Heart right ventricle (tissue), 16 donors: ENCODE measurements at regions not wholly inside any gene's neighbourhood (a gene's known extent, or its start where the extent isn't known, plus 50 kb on each side); places are given as distances from the start of the nearest gene placed in this dataset.
"Not testable (repeated sequence)": the region's sequence is repeated elsewhere in the genome, so short reads cannot be mapped to it uniquely, and the experiment has no call there.

Experiments used
- ATAC-seq, 8 donors: fragments of 200-7000 bp; cut with Tn5 transposase; one replicate each; pipeline ENCODE4 v1.9.1; 2020; ENCODE audit warnings: mild to moderate bottlenecking in 8 of 8, moderate library complexity in 8 of 8, moderate number of reproducible peaks in 1 of 8
- DNase-seq, 2 donors: peaks; one replicate each; pipeline ENCODE4 v3.0.0-alpha.2; 2020
- H3K27ac ChIP-seq, 10 donors: fragments of 200-600 bp; sonication (generic) in 2 of 10; one replicate each; pipeline versions ENCODE4 v1.5.0 to v1.8.0; 2020 to 2022; ENCODE audit warnings: mild to moderate bottlenecking in 3 of 10
- H3K27me3 ChIP-seq, 7 donors: fragments of 200-600 bp; one replicate each; pipeline ENCODE4 v1.8.0; 2021 to 2022; ENCODE audit warnings: mild to moderate bottlenecking in 2 of 7
- H3K36me3 ChIP-seq, 9 donors: fragments of 200-600 bp; sonication (generic) in 1 of 9; one replicate each; pipeline versions ENCODE4 v1.5.0 to v1.8.0; 2020 to 2022; ENCODE audit warnings: mild to moderate bottlenecking in 2 of 9
- H3K4me1 ChIP-seq, 9 donors: fragments of 200-600 bp; sonication (generic) in 1 of 9; one replicate each; pipeline versions ENCODE4 v1.5.0 to v1.8.0; 2020 to 2022; ENCODE audit warnings: mild to moderate bottlenecking in 4 of 9
- H3K4me3 ChIP-seq, 10 donors: fragments of 200-600 bp; sonication (generic) in 2 of 10; one replicate each; pipeline versions ENCODE4 v1.5.0 to v1.8.0; 2020 to 2022; ENCODE audit warnings: mild to moderate bottlenecking in 7 of 10, moderate library complexity in 2 of 10
- H3K9me3 ChIP-seq, 11 donors: fragments of 200-600 bp in 10 of 11; sonication (generic) in 2 of 11; one replicate each; pipeline versions ENCODE4 v1.5.0 to v1.8.0; 2013 to 2022; ENCODE audit warnings: mild to moderate bottlenecking in 2 of 11, control low read depth in 1 of 11, moderate library complexity in 1 of 11
- CTCF ChIP-seq, 9 donors: fragments of 200-600 bp; sonication (generic) in 2 of 9; IDR thresholded peaks; one replicate each; pipeline versions ENCODE4 v1.5.0 to v1.8.0; 2021 to 2022; ENCODE audit warnings: antibody characterized with exemption in 9 of 9, mild to moderate bottlenecking in 5 of 9, moderate library complexity in 1 of 9
- WGBS, 2 donors: extraction: QIAGEN DNeasy Blood & Tissue Kit; methylation state at CpG; one replicate each; pipeline ENCODE4 v1.1.7; 2013; ENCODE audit warnings: inconsistent platforms in 1 of 2; 5-methylcytosine and 5-hydroxymethylcytosine counted together
- intact Hi-C, 10 donors: fragments of 100-400 bp; cut with DNase I; formaldehyde crosslinking; loops; one replicate each; pipeline versions ENCODE4 v1.11.1 to v1.14.2; 2022
- donor health status: Arrhythmogenic right ventricular cardiomyopathy.
- donor health status: ischemic (EF 13 %, LVEDD 7.1; RV severe dilation, severe dysfunction).
- donor health status: healthy with polysubstance abuse.
- donor health status: DM: no; HTN: yes; CAD: no.
- donor health status: DM: no; HTN: no; CAD: no.
- donor health status: ischemic (EF 25% LVEDD 6.9; RV normal size, moderate dysfunction).
- donor health status: ischemic (EF 25% LVEDD 5.7; RV mildly dilated, moderate dysfunction).
- donor health status: healthy.
- donor health status: DM: yes; HTN: yes; CAD: no.
- donor health status: Ischemic cardiomyopathy.
- donor health status: ischemic (EF 35%, LVEDD 5.7; RV mildly dilated, moderate dysfunction).
- donor health status: nonischemic (EF 11% LVEDD 7.7; RV severe dilation, severe dysfunction).
- donor health status: DM: yes; HTN: yes; CAD: no.
- donor health status: PGD.
- donor health status: ischemic (EF 29% LVEDD 5.4; RV normal size, mild dysfunction).
- donor health status: nonischemic (EF 23%, LVEDD 6.1; RV moderate dilation, normal function).

- intact Hi-C loops: no loop called here
- no peak for TF ChIP-seq CTCF (IDR thresholded peaks at IDR 0.05)
- Histone ChIP-seq H3K36me3 (no peaks in the 10 kb centered on the region), H3K27ac (no peak overlapping the region), H3K4me1 (no peaks in the 10 kb centered on the region), H3K27me3 (no peaks in the 10 kb centered on the region), H3K9me3 (no peaks in the 10 kb centered on the region), H3K4me3 (no peak overlapping the region)
- DNase-seq (no peak), ATAC-seq (no peak)
- 71 to 77% methylated on average over 4 of the region's 4 CpGs for WGBS, 2 donors
Measured at GRCh38 chr5:120108586-120109248, 355.4 kb upstream of the PRR16 start.

- Histone ChIP-seq H3K27ac (no peak overlapping the region), H3K4me1 (peaks cover 0 to 5% (median 0%) of the 10 kb centered on the region in 9 donors), H3K9me3 (peaks cover 0 to 6% (median 0%) of the 10 kb centered on the region in 11 donors), H3K27me3 (no peaks in the 10 kb centered on the region), H3K36me3 (no peaks in the 10 kb centered on the region), H3K4me3 (no peak overlapping the region)
- DNase-seq (no peak), ATAC-seq (no peak)
- no peak for TF ChIP-seq CTCF (IDR thresholded peaks at IDR 0.05)
- intact Hi-C loops: no loop called here
Measured at GRCh38 chr5:120122703-120123102, 341.4 kb upstream of the PRR16 start.

- 22 to 25% methylated on average over 1 of the region's 1 CpG for WGBS, 2 donors
- intact Hi-C loops: no loop called here
- DNase-seq (no peak), ATAC-seq (no peak)
- H3K27me3 ChIP-seq: no peaks in the 10 kb centered on the region
- peaks cover 0 to 7% (median 0%) of the 10 kb centered on the region in 11 donors for H3K9me3 ChIP-seq
- H3K4me1 ChIP-seq: peaks cover 0 to 5% (median 0%) of the 10 kb centered on the region in 9 donors
- H3K4me3 ChIP-seq: no peak overlapping the region
- TF ChIP-seq CTCF (IDR thresholded peaks at IDR 0.05): no peak
- peak overlapping the region in 1 of 10 donors; percentile 18 for H3K27ac ChIP-seq
- no peaks in the 10 kb centered on the region for H3K36me3 ChIP-seq
Measured at GRCh38 chr5:120124031-120124430, 340.1 kb upstream of the PRR16 start.

DNA sequence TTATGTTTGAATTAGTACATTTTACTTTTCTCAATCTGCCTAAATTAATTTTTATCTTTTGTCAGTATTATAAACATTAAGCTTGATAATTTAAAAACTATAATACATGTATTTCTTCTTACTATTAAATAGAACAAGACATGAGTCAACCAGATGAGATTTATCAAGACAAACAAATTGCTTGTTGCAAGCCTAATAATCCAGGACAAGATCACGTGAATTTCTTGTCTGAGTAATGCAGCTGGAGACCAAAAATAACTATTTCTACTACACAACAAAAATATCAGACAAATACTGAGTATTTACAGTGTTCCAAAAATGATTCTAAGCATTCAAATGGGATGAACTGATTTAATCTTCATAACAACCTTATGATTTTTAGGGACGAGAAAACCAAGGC lies 339.1 kb upstream of the PRR16 start:
- ATAC-seq (peak in 4 of 8 donors; percentile 30 to 66 (median 56)), DNase-seq (no peak)
- Histone ChIP-seq H3K4me3 (no peak overlapping the region), H3K9me3 (peaks cover 0 to 7% (median 0%) of the 10 kb centered on the region in 11 donors), H3K4me1 (peaks cover 0 to 5% (median 0%) of the 10 kb centered on the region in 9 donors), H3K27ac (peak overlapping the region in 5 of 10 donors; percentile 3 to 40 (median 20)), H3K36me3 (no peaks in the 10 kb centered on the region), H3K27me3 (no peaks in the 10 kb centered on the region)
- intact Hi-C loops: no loop called here
- 47 to 48% methylated on average over 2 of the region's 2 CpGs for WGBS, 2 donors
- TF ChIP-seq CTCF (IDR thresholded peaks at IDR 0.05): no peak

- not testable (repeated sequence) for H3K4me1 ChIP-seq, H3K36me3 ChIP-seq, H3K4me3 ChIP-seq, H3K27ac ChIP-seq, DNase-seq, H3K27me3 ChIP-seq, ATAC-seq
- 81 to 84% methylated on average over 7 of the region's 7 CpGs for WGBS, 2 donors
- H3K9me3 ChIP-seq: peaks cover 0 to 16% (median 0%) of the 10 kb centered on the region in 11 donors
- intact Hi-C loops: loop anchor here in 1 of 10 donors (10.0 kb wide), 1 partner anchor 78 kb away; no protein-coding TSS in a partner anchor
Measured at GRCh38 chr5:120132347-120132746, 331.8 kb upstream of the PRR16 start.
